ENCODE measurements at regions not wholly inside any gene's neighbourhood (a gene's known extent, or its start where the extent isn't known, plus 50 kb on each side); places are given as distances from the start of the nearest gene placed in this dataset.

DNA sequence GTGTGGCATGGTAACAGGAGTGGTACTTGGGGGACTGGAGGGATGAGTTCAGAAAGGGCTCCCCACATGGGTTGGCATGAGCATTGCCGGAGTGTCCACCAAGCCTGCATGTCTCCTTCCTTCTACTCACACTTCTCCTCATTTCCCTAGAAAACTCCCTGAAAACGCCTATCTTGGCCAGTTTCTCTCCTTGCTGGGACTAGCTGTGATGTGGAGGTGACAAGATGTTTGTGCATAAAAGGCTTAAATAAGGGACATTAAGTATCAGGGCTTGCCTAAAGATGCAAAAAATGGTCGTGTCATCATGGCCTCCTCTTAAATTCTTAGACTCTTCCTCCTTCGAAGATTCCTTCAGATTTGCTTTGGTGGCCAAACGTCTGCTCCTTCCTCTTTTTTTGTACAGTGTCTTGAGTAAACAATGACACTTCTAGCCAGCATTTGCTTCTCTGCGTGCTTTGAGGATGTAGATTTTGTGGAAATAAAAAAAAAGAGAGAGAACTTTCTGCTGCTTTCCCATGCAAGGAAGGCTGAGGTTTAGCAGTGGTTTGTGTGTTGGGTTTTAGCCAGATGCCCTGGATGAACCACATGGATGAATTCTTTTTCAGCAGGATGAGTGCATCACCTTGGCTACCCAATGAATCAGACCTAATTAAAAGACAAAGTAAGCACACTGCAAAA lies 239.1 kb upstream of the IRF2BP2 start:
- TF ChIP-seq, protein P1, sequence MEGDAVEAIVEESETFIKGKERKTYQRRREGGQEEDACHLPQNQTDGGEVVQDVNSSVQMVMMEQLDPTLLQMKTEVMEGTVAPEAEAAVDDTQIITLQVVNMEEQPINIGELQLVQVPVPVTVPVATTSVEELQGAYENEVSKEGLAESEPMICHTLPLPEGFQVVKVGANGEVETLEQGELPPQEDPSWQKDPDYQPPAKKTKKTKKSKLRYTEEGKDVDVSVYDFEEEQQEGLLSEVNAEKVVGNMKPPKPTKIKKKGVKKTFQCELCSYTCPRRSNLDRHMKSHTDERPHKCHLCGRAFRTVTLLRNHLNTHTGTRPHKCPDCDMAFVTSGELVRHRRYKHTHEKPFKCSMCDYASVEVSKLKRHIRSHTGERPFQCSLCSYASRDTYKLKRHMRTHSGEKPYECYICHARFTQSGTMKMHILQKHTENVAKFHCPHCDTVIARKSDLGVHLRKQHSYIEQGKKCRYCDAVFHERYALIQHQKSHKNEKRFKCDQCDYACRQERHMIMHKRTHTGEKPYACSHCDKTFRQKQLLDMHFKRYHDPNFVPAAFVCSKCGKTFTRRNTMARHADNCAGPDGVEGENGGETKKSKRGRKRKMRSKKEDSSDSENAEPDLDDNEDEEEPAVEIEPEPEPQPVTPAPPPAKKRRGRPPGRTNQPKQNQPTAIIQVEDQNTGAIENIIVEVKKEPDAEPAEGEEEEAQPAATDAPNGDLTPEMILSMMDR (IDR thresholded peaks at IDR 0.05) = no peak
- TF ChIP-seq EZH2 (IDR thresholded peaks at IDR 0.05; ENCODE audit: borderline replicate concordance, insufficient read depth, low read depth, low read length, poor library complexity, severe bottlenecking) = no peak
